Activated T-helper 17 cell treated with anti-CD3 and anti-CD28 coated beads, Interleukin-2, amount 50 U/mL, for 72 hours (primary cell): ENCODE measurements at regions not wholly inside any gene's neighbourhood (a gene's known extent, or its start where the extent isn't known, plus 50 kb on each side); places are given as distances from the start of the nearest gene placed in this dataset.

Source experiments
- ATAC-seq: fragments of 150-1000 bp; cut with Tn5 transposase; replicated peaks from 2 replicates; pipeline ENCODE4 v1.10.0; 2021; ENCODE audit warnings: mild to moderate bottlenecking, moderate library complexity
- H3K27ac Mint-ChIP-seq: one replicate; pipeline ENCODE4 v1.8.0; 2022; ENCODE audit warnings: mixed read lengths
- H3K27me3 Mint-ChIP-seq: one replicate; pipeline ENCODE4 v1.8.0; 2022; ENCODE audit warnings: mixed read lengths
- H3K36me3 Mint-ChIP-seq: one replicate; pipeline ENCODE4 v1.8.0; 2022; ENCODE audit warnings: low read depth, mild to moderate bottlenecking, mixed read lengths
- H3K4me1 Mint-ChIP-seq: one replicate; pipeline ENCODE4 v1.8.0; 2022; ENCODE audit warnings: mixed read lengths
- H3K4me3 Mint-ChIP-seq: one replicate; pipeline ENCODE4 v1.8.0; 2022; ENCODE audit warnings: mild to moderate bottlenecking, mixed read lengths
- H3K9me3 Mint-ChIP-seq: one replicate; pipeline ENCODE4 v1.8.0; 2022; ENCODE audit warnings: mixed read lengths

GRCh38 chr1:232213928-232214327 is 416.0 kb downstream of the SIPA1L2 start:
- H3K36me3 Mint-ChIP-seq, result no peaks in the 10 kb centered on the region
- H3K4me1 Mint-ChIP-seq, result no peaks in the 10 kb centered on the region
- H3K9me3 Mint-ChIP-seq, result no peaks in the 10 kb centered on the region
- H3K27me3 Mint-ChIP-seq, result no peaks in the 10 kb centered on the region
- no peak overlapping the region for H3K27ac Mint-ChIP-seq
- no peak for ATAC-seq
- no peak overlapping the region for H3K4me3 Mint-ChIP-seq

- Mint-ChIP-seq H3K27me3 (no peaks in the 10 kb centered on the region), H3K9me3 (no peaks in the 10 kb centered on the region), H3K36me3 (no peaks in the 10 kb centered on the region), H3K4me3 (no peak overlapping the region), H3K27ac (no peak overlapping the region), H3K4me1 (no peaks in the 10 kb centered on the region)
- no peak for ATAC-seq
Measured at GRCh38 chr1:232212253-232212652, 417.7 kb downstream of the SIPA1L2 start.

- H3K27ac Mint-ChIP-seq, result no peak overlapping the region
- no peaks in the 10 kb centered on the region for H3K4me1 Mint-ChIP-seq
- H3K4me3 Mint-ChIP-seq, result no peak overlapping the region
- no peak for ATAC-seq
- no peaks in the 10 kb centered on the region for H3K36me3 Mint-ChIP-seq
- H3K27me3 Mint-ChIP-seq, result peaks cover 3% of the 10 kb centered on the region
- no peaks in the 10 kb centered on the region for H3K9me3 Mint-ChIP-seq
Measured at GRCh38 chr1:232211149-232211548, 418.8 kb downstream of the SIPA1L2 start.

GRCh38 chr1:232209357-232209756 is 420.6 kb downstream of the SIPA1L2 start:
- H3K9me3 Mint-ChIP-seq, result no peaks in the 10 kb centered on the region
- H3K36me3 Mint-ChIP-seq, result no peaks in the 10 kb centered on the region
- no peak overlapping the region for H3K4me3 Mint-ChIP-seq
- H3K4me1 Mint-ChIP-seq, result no peaks in the 10 kb centered on the region
- H3K27ac Mint-ChIP-seq, result no peak overlapping the region
- peaks cover 3% of the 10 kb centered on the region for H3K27me3 Mint-ChIP-seq
- ATAC-seq, result no peak

GRCh38 chr1:232207073-232207866 is 422.7 kb downstream of the SIPA1L2 start:
- H3K27ac Mint-ChIP-seq, result no peak overlapping the region
- no peaks in the 10 kb centered on the region for H3K4me1 Mint-ChIP-seq
- H3K27me3 Mint-ChIP-seq, result peaks cover 3% of the 10 kb centered on the region
- H3K9me3 Mint-ChIP-seq, result no peaks in the 10 kb centered on the region
- no peak for ATAC-seq
- H3K36me3 Mint-ChIP-seq, result no peaks in the 10 kb centered on the region
- no peak overlapping the region for H3K4me3 Mint-ChIP-seq

- Mint-ChIP-seq H3K36me3 (no peaks in the 10 kb centered on the region), H3K4me1 (no peaks in the 10 kb centered on the region), H3K27me3 (peaks cover 3% of the 10 kb centered on the region), H3K27ac (no peak overlapping the region), H3K9me3 (peaks cover 12% of the 10 kb centered on the region), H3K4me3 (no peak overlapping the region)
- no peak for ATAC-seq
Measured at GRCh38 chr1:232204269-232204668, 425.7 kb downstream of the SIPA1L2 start.

GRCh38 chr1:232201024-232201423 is 428.9 kb downstream of the SIPA1L2 start:
- Mint-ChIP-seq H3K4me3 (no peak overlapping the region), H3K9me3 (peaks cover 12% of the 10 kb centered on the region), H3K27me3 (peaks cover 2% of the 10 kb centered on the region), H3K4me1 (no peaks in the 10 kb centered on the region), H3K27ac (no peak overlapping the region), H3K36me3 (no peaks in the 10 kb centered on the region)
- ATAC-seq, result no peak

GRCh38 chr1:232196042-232196441 is 433.9 kb downstream of the SIPA1L2 start:
- Mint-ChIP-seq H3K36me3 (no peaks in the 10 kb centered on the region), H3K9me3 (peaks cover 8% of the 10 kb centered on the region), H3K27me3 (peaks cover 4% of the 10 kb centered on the region)

GRCh38 chr1:232194424-232194823 is 435.5 kb downstream of the SIPA1L2 start:
- Mint-ChIP-seq H3K27ac (no peak overlapping the region), H3K4me1 (no peaks in the 10 kb centered on the region), H3K36me3 (no peaks in the 10 kb centered on the region), H3K27me3 (peaks cover 4% of the 10 kb centered on the region), H3K4me3 (no peak overlapping the region), H3K9me3 (peaks cover 5% of the 10 kb centered on the region)
- no peak for ATAC-seq

More at GRCh38 chr1:232196042-232196441, 433.9 kb downstream of the SIPA1L2 start:
- H3K4me3 Mint-ChIP-seq, result no peak overlapping the region
- no peaks in the 10 kb centered on the region for H3K4me1 Mint-ChIP-seq
- H3K27ac Mint-ChIP-seq, result no peak overlapping the region
- ATAC-seq, result no peak

GRCh38 chr1:232193451-232193783 is 436.5 kb downstream of the SIPA1L2 start:
- no peak for ATAC-seq
- no peaks in the 10 kb centered on the region for H3K4me1 Mint-ChIP-seq
- H3K27ac Mint-ChIP-seq, result no peak overlapping the region
- peaks cover 4% of the 10 kb centered on the region for H3K27me3 Mint-ChIP-seq
- no peak overlapping the region for H3K4me3 Mint-ChIP-seq
- H3K9me3 Mint-ChIP-seq, result peaks cover 5% of the 10 kb centered on the region
- no peaks in the 10 kb centered on the region for H3K36me3 Mint-ChIP-seq

- Mint-ChIP-seq H3K36me3 (no peaks in the 10 kb centered on the region), H3K27ac (no peak overlapping the region), H3K9me3 (peaks cover 5% of the 10 kb centered on the region), H3K27me3 (peaks cover 4% of the 10 kb centered on the region), H3K4me3 (no peak overlapping the region), H3K4me1 (no peaks in the 10 kb centered on the region)
- ATAC-seq, result no peak
Measured at GRCh38 chr1:232192781-232193450, 437.0 kb downstream of the SIPA1L2 start.

GRCh38 chr1:232191560-232191959 is 438.4 kb downstream of the SIPA1L2 start:
- Mint-ChIP-seq H3K36me3 (no peaks in the 10 kb centered on the region), H3K4me1 (no peaks in the 10 kb centered on the region), H3K27me3 (peaks cover 9% of the 10 kb centered on the region), H3K9me3 (peaks cover 5% of the 10 kb centered on the region), H3K27ac (no peak overlapping the region), H3K4me3 (no peak overlapping the region)
- ATAC-seq, result no peak

GRCh38 chr1:232188318-232188717 is 441.6 kb downstream of the SIPA1L2 start:
- Mint-ChIP-seq H3K36me3 (no peaks in the 10 kb centered on the region), H3K9me3 (peaks cover 2% of the 10 kb centered on the region), H3K4me3 (no peak overlapping the region), H3K4me1 (no peaks in the 10 kb centered on the region), H3K27me3 (peaks cover 5% of the 10 kb centered on the region), H3K27ac (no peak overlapping the region)
- ATAC-seq, result no peak

- no peak for ATAC-seq
- Mint-ChIP-seq H3K4me3 (no peak overlapping the region), H3K9me3 (no peaks in the 10 kb centered on the region), H3K27me3 (peaks cover 5% of the 10 kb centered on the region), H3K4me1 (no peaks in the 10 kb centered on the region), H3K36me3 (no peaks in the 10 kb centered on the region), H3K27ac (no peak overlapping the region)
Measured at GRCh38 chr1:232186931-232187330, 443.0 kb downstream of the SIPA1L2 start.
